ENCODE measurements at regions not wholly inside any gene's neighbourhood (a gene's known extent, or its start where the extent isn't known, plus 50 kb on each side); places are given as distances from the start of the nearest gene placed in this dataset.

- DNase-seq, result no peak
Observed at GRCh38 chr4:12844141-12844540, 640.0 kb downstream of the RAB28 start.

GRCh38 chr4:12827966-12828365 lies 656.2 kb downstream of the RAB28 start:
- no peak for DNase-seq

GRCh38 chr4:12791536-12791935 lies 692.6 kb downstream of the RAB28 start:
- DNase-seq, result no peak

- no peak for DNase-seq
Observed at GRCh38 chr4:12787261-12787660, 696.9 kb downstream of the RAB28 start.

GRCh38 chr4:12778706-12779105 lies 705.4 kb downstream of the RAB28 start:
- no peak for DNase-seq

- DNase-seq, result no peak
Observed at GRCh38 chr4:12778191-12778590, 705.9 kb downstream of the RAB28 start.

- DNase-seq, result no peak
Observed at GRCh38 chr4:12770351-12770750, 713.8 kb downstream of the RAB28 start.

- no peak for DNase-seq
Observed at GRCh38 chr4:12761694-12762093, 722.4 kb downstream of the RAB28 start.

GRCh38 chr4:12747154-12747553 lies 737.0 kb downstream of the RAB28 start:
- DNase-seq, result no peak

GRCh38 chr4:12746221-12746620 lies 737.9 kb downstream of the RAB28 start:
- no peak for DNase-seq

- no peak for DNase-seq
Observed at GRCh38 chr4:12734586-12734985, 749.6 kb downstream of the RAB28 start.

GRCh38 chr4:12729384-12729783 lies 754.8 kb downstream of the RAB28 start:
- no peak for DNase-seq

GRCh38 chr4:12724510-12724909 lies 759.6 kb downstream of the RAB28 start:
- DNase-seq, result no peak

GRCh38 chr4:12723849-12724447 lies 760.2 kb downstream of the RAB28 start:
- DNase-seq, result no peak

GRCh38 chr4:12716896-12717295 lies 767.2 kb downstream of the RAB28 start:
- no peak for DNase-seq

- no peak for DNase-seq
Observed at GRCh38 chr4:12712648-12713339, 771.3 kb downstream of the RAB28 start.

GRCh38 chr4:12707381-12708175 lies 776.6 kb downstream of the RAB28 start:
- DNase-seq, result no peak

GRCh38 chr4:12703036-12703435 lies 781.1 kb downstream of the RAB28 start:
- DNase-seq, result no peak

- no peak for DNase-seq
Observed at GRCh38 chr4:12701384-12701783, 782.8 kb downstream of the RAB28 start.

- DNase-seq, result no peak
Observed at GRCh38 chr4:12697970-12698369, 786.2 kb downstream of the RAB28 start.

- no peak for DNase-seq
Observed at GRCh38 chr4:12692815-12693214, 791.3 kb downstream of the RAB28 start.

- no peak for DNase-seq
Observed at GRCh38 chr4:12691168-12691567, 793.0 kb downstream of the RAB28 start.

GRCh38 chr4:12689457-12689856 lies 794.7 kb downstream of the RAB28 start:
- DNase-seq, result no peak

GRCh38 chr4:12679217-12679616 lies 804.9 kb downstream of the RAB28 start:
- DNase-seq, result no peak
